ENCODE measurements at regions not wholly inside any gene's neighbourhood (a gene's known extent, or its start where the extent isn't known, plus 50 kb on each side); places are given as distances from the start of the nearest gene placed in this dataset.

- TF ChIP-seq ZBTB40 (IDR thresholded peaks at IDR 0.05; ENCODE audit: borderline replicate concordance): no peak
- TF ChIP-seq YBX1 (IDR thresholded peaks at IDR 0.05): no peak
- TF ChIP-seq ELK1 (IDR thresholded peaks at IDR 0.05; ENCODE audit: low read depth, low read length): no peak
- no peak for TF ChIP-seq ZNF24 (IDR thresholded peaks at IDR 0.05)
- TF ChIP-seq ESRRA (IDR thresholded peaks at IDR 0.05; ENCODE audit: low read length): no peak
Observed at GRCh38 chr10:28925121-28925663, 247.9 kb downstream of the BAMBI start (continued).

- no peak overlapping the region for H3K4me2 ChIP-seq (ENCODE audit: control insufficient read depth, insufficient read depth)
- BruUV-seq (replicated peaks): no TSS peak
- DNase-seq (ENCODE audit: low read depth, low spot score) (no peak), ATAC-seq (no peak), FAIRE-seq (no peak)
- no peak overlapping the region for H2AFZ ChIP-seq (ENCODE audit: control insufficient read depth, low read depth, low read length)
- ChIA-PET POLR2A (no interaction called here), SMC1A (ENCODE audit: uncharacterized antibody, unreplicated experiment) (no interaction called here), CTCF (no interaction called here), RAD21 (ENCODE audit: unreplicated experiment) (no interaction called here)
- H3K27ac ChIP-seq (ENCODE audit: control insufficient read depth, insufficient read depth): no peak overlapping the region
- WGBS (ENCODE audit: insufficient coverage, insufficient replicate concordance, low lambda C conversion rate, missing lambda C conversion rate): 28% methylated on average over 3 of the region's 3 CpGs
- intact Hi-C loops (cut with micrococcal nuclease; ENCODE audit: unreplicated experiment) (no loop called here), in situ Hi-C loops (cut with MboI) (no loop called here)
- H3K27me3 ChIP-seq (replicated peaks in 1 of 2; ENCODE audit: control insufficient read depth in 2 of 2, insufficient read depth in 2 of 2, low read length in 1 of 2): no peaks in the 10 kb centered on the region
- no peak overlapping the region for H3K4me3 ChIP-seq
- H4K20me1 ChIP-seq (ENCODE audit: control insufficient read depth, insufficient read depth): no peaks in the 10 kb centered on the region
- no peaks in the 10 kb centered on the region for H3K9me3 ChIP-seq (replicated peaks; ENCODE audit: control insufficient read depth, insufficient read depth, low read length)
- no peaks in the 10 kb centered on the region for H3K36me3 ChIP-seq (ENCODE audit: control insufficient read depth in 2 of 2, insufficient read depth in 2 of 2, low read length in 1 of 2)
- H3K79me2 ChIP-seq (ENCODE audit: control insufficient read depth, insufficient read depth, low read length): no peaks in the 10 kb centered on the region
- no peaks in the 10 kb centered on the region for H3K4me1 ChIP-seq (ENCODE audit: control insufficient read depth, insufficient read depth, low read length)
- no peak overlapping the region for H3K9ac ChIP-seq (ENCODE audit: control insufficient read depth, insufficient read depth, low read length)
- TF ChIP-seq BCL11A (IDR thresholded peaks at IDR 0.05; ENCODE audit: low read depth, low read length) (no peak), PML (IDR thresholded peaks at IDR 0.05; ENCODE audit: low read length) (no peak), SUPT20H (IDR thresholded peaks at IDR 0.05; ENCODE audit: borderline replicate concordance, control insufficient read depth, low read depth, low read length) (no peak), ESRRA (IDR thresholded peaks at IDR 0.05; ENCODE audit: low read length) (no peak), IRF5 (IDR thresholded peaks at IDR 0.05; ENCODE audit: borderline replicate concordance) (no peak), MXI1 (IDR thresholded peaks at IDR 0.05; ENCODE audit: low read depth, low read length) (no peak), SREBF1 (IDR thresholded peaks at IDR 0.05; ENCODE audit: low read length) (no peak), EGR1 (IDR thresholded peaks at IDR 0.05; ENCODE audit: borderline replicate concordance in 1 of 2, low read depth in 2 of 2, low read length in 2 of 2) (no peak), BMI1 (IDR thresholded peaks at IDR 0.05; ENCODE audit: borderline replicate concordance) (no peak), ETV6 (conservative IDR thresholded peaks at IDR 0.05 in 1 of 2, IDR thresholded peaks at IDR 0.05 in 1 of 2; ENCODE audit: borderline replicate concordance in 1 of 2, low read depth in 1 of 2) (no peak), RUNX3 (IDR thresholded peaks at IDR 0.05; ENCODE audit: low read length) (no peak), RAD51 (IDR thresholded peaks at IDR 0.05) (no peak)
Observed at GRCh38 chr10:28926932-28927331, 249.6 kb downstream of the BAMBI start.

All from GM12878 (cell line).